ENCODE measurements at regions not wholly inside any gene's neighbourhood (a gene's known extent, or its start where the extent isn't known, plus 50 kb on each side); places are given as distances from the start of the nearest gene placed in this dataset.

DNA sequence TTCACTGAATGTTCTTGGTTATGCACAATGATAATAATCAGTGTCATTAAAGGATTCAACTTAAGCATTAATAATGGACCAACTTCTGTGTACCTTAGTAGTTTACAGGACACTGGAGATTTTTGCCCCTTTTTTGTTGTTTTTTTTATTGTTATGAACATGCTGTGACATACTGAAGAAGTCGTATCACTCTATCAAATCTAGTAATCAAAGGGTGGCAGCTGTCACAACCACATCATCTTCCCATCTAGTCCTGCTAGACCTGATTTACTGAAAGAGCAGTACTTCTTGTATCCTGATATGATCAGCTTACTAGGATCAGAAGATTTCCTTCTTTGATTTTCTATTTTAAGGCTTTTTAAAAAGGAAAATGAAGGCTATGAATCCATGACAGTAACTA, 504.6 kb upstream of the CELF2 start:
- TF ChIP-seq NR2F2 (IDR thresholded peaks at IDR 0.05) (no peak), HNF4A (conservative IDR thresholded peaks at IDR 0.05) (no peak), YY1 (IDR thresholded peaks at IDR 0.05) (no peak), FOXA2 (IDR thresholded peaks at IDR 0.05) (no peak), ZBTB33 (IDR thresholded peaks at IDR 0.05) (no peak), SP1 (IDR thresholded peaks at IDR 0.05) (no peak), EGR1 (IDR thresholded peaks at IDR 0.05; ENCODE audit: low read depth in 2 of 2) (no peak), JUND (IDR thresholded peaks at IDR 0.05) (no peak), HNF4G (IDR thresholded peaks at IDR 0.05) (no peak)
- TF ChIP-seq, protein P1, sequence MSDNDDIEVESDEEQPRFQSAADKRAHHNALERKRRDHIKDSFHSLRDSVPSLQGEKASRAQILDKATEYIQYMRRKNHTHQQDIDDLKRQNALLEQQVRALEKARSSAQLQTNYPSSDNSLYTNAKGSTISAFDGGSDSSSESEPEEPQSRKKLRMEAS (IDR thresholded peaks at IDR 0.05) = no peak
- no peak for DNase-seq (ENCODE audit: low spot score)
- 74% methylated on average over 1 of the region's 1 CpG for WGBS
- no peaks in the 10 kb centered on the region for H3K27me3 ChIP-seq (ENCODE audit: control insufficient read depth in 4 of 4, insufficient read depth in 4 of 4, low read length in 3 of 4)
- H3K4me1 ChIP-seq (ENCODE audit: control insufficient read depth in 4 of 4, insufficient read depth in 4 of 4, low read length in 3 of 4) = no peaks in the 10 kb centered on the region
- no peak overlapping the region for H3K27ac ChIP-seq (ENCODE audit: low read depth in 1 of 2, low read length in 2 of 2)
- H3K9ac ChIP-seq (ENCODE audit: low read depth in 1 of 2, low read length in 2 of 2) = no peak overlapping the region
- H3K9me3 ChIP-seq (ENCODE audit: control insufficient read depth in 4 of 4, low read length in 3 of 4) = no peaks in the 10 kb centered on the region
- H3K4me3 ChIP-seq (ENCODE audit: low read depth in 1 of 3, low read length in 3 of 3) = no peak overlapping the region
- no peaks in the 10 kb centered on the region for H3K36me3 ChIP-seq (ENCODE audit: control insufficient read depth in 4 of 4, insufficient read depth in 3 of 4, low read depth in 1 of 4, low read length in 3 of 4)

DNA sequence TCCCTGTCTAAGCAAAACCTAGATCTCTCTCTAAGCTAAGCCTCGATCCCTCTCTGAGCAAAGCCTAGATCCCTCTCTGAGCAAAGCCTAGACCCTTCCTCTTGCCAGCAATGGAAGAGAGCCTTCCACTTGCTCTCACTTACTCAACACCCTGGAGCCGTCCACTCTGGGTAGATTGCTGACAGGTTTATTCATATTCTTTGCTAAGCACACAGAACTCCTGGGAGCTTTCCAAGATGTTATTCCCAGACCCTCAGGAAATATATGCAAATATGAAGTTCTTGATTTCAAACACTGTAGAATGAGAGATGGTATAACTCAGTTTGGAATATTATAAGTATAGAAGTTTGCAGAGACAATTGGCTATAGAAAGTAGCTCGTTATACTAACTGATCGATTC, 503.8 kb upstream of the CELF2 start:
- Histone ChIP-seq H3K4me1 (ENCODE audit: control insufficient read depth in 4 of 4, insufficient read depth in 4 of 4, low read length in 3 of 4) (no peaks in the 10 kb centered on the region), H3K9ac (ENCODE audit: low read depth in 1 of 2, low read length in 2 of 2) (no peak overlapping the region), H3K9me3 (ENCODE audit: control insufficient read depth in 4 of 4, low read length in 3 of 4) (no peaks in the 10 kb centered on the region), H3K4me3 (ENCODE audit: low read depth in 1 of 3, low read length in 3 of 3) (no peak overlapping the region), H3K27ac (ENCODE audit: low read depth in 1 of 2, low read length in 2 of 2) (no peak overlapping the region), H3K36me3 (ENCODE audit: control insufficient read depth in 4 of 4, insufficient read depth in 3 of 4, low read depth in 1 of 4, low read length in 3 of 4) (no peaks in the 10 kb centered on the region), H3K27me3 (ENCODE audit: control insufficient read depth in 4 of 4, insufficient read depth in 4 of 4, low read length in 3 of 4) (no peaks in the 10 kb centered on the region)
- TF ChIP-seq RAD21 (IDR thresholded peaks at IDR 0.05) = no peak
- no peak for TF ChIP-seq HNF4A (conservative IDR thresholded peaks at IDR 0.05)
- no peak for TF ChIP-seq NR2F2 (IDR thresholded peaks at IDR 0.05)
- no peak for TF ChIP-seq FOXA2 (IDR thresholded peaks at IDR 0.05)
- TF ChIP-seq TAF1 (conservative IDR thresholded peaks at IDR 0.05) = no peak
- TF ChIP-seq REST (IDR thresholded peaks at IDR 0.05) = no peak
- TF ChIP-seq CTCF (IDR thresholded peaks at IDR 0.05; ENCODE audit: low read depth, low read length, missing input control) = no peak
- no peak for TF ChIP-seq RXRA (IDR thresholded peaks at IDR 0.05)
- WGBS = 78% methylated on average over 4 of the region's 4 CpGs
- no peak for DNase-seq (ENCODE audit: low spot score)
